ENCODE measurements at regions not wholly inside any gene's neighbourhood (a gene's known extent, or its start where the extent isn't known, plus 50 kb on each side); places are given as distances from the start of the nearest gene placed in this dataset.

DNA sequence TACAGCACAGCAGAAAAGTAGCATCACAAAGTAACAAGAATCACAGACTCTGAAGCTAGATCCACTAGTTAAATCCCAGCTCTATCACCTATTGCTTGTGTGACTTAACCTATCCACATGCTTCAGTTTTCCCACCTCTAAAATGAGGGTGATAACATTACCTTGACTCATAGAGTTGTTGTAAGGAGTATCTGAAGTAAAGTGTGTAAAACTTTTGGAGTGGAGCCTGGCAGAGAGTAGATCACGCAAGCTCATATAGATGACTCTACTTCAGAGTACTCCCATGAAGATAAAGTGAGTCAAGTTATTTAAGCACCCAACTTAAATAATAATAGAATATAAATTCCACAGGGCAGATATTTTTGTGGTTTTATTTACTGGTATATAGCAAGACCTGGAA is 94.5 kb upstream of the FER start:
- in situ Hi-C loops (cut with MboI), result no loop called here
- WGBS (ENCODE audit: insufficient coverage, insufficient replicate concordance, low lambda C conversion rate, missing lambda C conversion rate), result 100% methylated on average over 1 of the region's 1 CpG
- no peak overlapping the region for H3K9ac ChIP-seq (ENCODE audit: control insufficient read depth, insufficient read depth, low read length)
- H3K4me2 ChIP-seq (ENCODE audit: control insufficient read depth, insufficient read depth), result no peak overlapping the region
- intact Hi-C loops (cut with micrococcal nuclease; ENCODE audit: unreplicated experiment), result no loop called here
- ATAC-seq, result no peak
- H3K27me3 ChIP-seq (replicated peaks in 1 of 2; ENCODE audit: control insufficient read depth in 2 of 2, insufficient read depth in 2 of 2, low read length in 1 of 2), result no peaks in the 10 kb centered on the region
- H3K36me3 ChIP-seq (ENCODE audit: control insufficient read depth in 2 of 2, insufficient read depth in 2 of 2, low read length in 1 of 2), result no peaks in the 10 kb centered on the region
- H3K4me3 ChIP-seq, result no peak overlapping the region
- no peaks in the 10 kb centered on the region for H3K79me2 ChIP-seq (ENCODE audit: control insufficient read depth, insufficient read depth, low read length)
- no peaks in the 10 kb centered on the region for H3K4me1 ChIP-seq (ENCODE audit: control insufficient read depth, insufficient read depth, low read length)
- no peaks in the 10 kb centered on the region for H4K20me1 ChIP-seq (ENCODE audit: control insufficient read depth, insufficient read depth)
- H3K9me3 ChIP-seq (replicated peaks; ENCODE audit: control insufficient read depth, insufficient read depth, low read length), result no peaks in the 10 kb centered on the region; the same call in 2 of the 3 replicates
- no peak overlapping the region for H2AFZ ChIP-seq (ENCODE audit: control insufficient read depth, low read depth, low read length)
- no peak for DNase-seq (ENCODE audit: low read depth, low spot score)
- ChIA-PET RAD21 (ENCODE audit: unreplicated experiment) (no interaction called here), POLR2A (no interaction called here), SMC1A (ENCODE audit: uncharacterized antibody, unreplicated experiment) (no interaction called here), CTCF (no interaction called here)
- no peak for TF ChIP-seq NRF1 (conservative IDR thresholded peaks at IDR 0.05; ENCODE audit: low read depth, low read length)
- no peak for FAIRE-seq
- H3K27ac ChIP-seq (ENCODE audit: control insufficient read depth, insufficient read depth), result no peak overlapping the region
- no TSS peak for BruUV-seq (replicated peaks)

DNA sequence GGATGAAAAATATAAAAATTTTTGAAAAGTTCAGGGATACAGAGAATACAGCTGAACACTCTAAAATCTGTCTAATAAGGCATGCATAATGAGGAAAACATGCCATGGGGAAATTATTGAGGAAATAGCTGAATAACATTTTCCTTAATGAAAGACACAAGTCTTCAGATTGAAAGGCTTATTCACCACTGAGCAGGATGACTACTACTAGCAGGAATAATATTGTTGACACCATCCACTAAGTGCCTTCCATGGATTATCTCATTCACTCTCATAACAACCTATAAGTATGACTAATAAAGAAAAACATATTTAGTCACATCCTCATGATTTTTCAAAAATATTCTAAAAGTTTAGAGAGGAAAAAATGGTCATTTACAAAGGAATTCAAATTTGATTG is 96.7 kb upstream of the FER start:
- no TSS peak for BruUV-seq (replicated peaks)
- no peaks in the 10 kb centered on the region for H3K4me1 ChIP-seq (ENCODE audit: control insufficient read depth, insufficient read depth, low read length)
- RAD21 ChIA-PET (ENCODE audit: unreplicated experiment), result no interaction called here
- H3K27ac ChIP-seq (ENCODE audit: control insufficient read depth, insufficient read depth), result no peak overlapping the region
- no peaks in the 10 kb centered on the region for H3K36me3 ChIP-seq (ENCODE audit: control insufficient read depth in 2 of 2, insufficient read depth in 2 of 2, low read length in 1 of 2)
- no peaks in the 10 kb centered on the region for H4K20me1 ChIP-seq (ENCODE audit: control insufficient read depth, insufficient read depth)
- SMC1A ChIA-PET (ENCODE audit: uncharacterized antibody, unreplicated experiment), result interaction anchor here (1.1 to 1.4 kb wide), 2 partner anchors 11 to 356 kb away, joined by 3 read pairs; no protein-coding TSS in a partner anchor
- FAIRE-seq (no peak), DNase-seq (ENCODE audit: low read depth, low spot score) (no peak), ATAC-seq (no peak)
- H2AFZ ChIP-seq (ENCODE audit: control insufficient read depth, low read depth, low read length), result no peak overlapping the region
- no peak for TF ChIP-seq GATAD2B (conservative IDR thresholded peaks at IDR 0.05; ENCODE audit: low read depth)
- TF ChIP-seq ZNF217 (IDR thresholded peaks at IDR 0.05), result no peak
- H3K9me3 ChIP-seq (replicated peaks; ENCODE audit: control insufficient read depth, insufficient read depth, low read length), result peaks cover 3% of the 10 kb centered on the region; the same call in 2 of the 3 replicates
- no peak overlapping the region for H3K9ac ChIP-seq (ENCODE audit: control insufficient read depth, insufficient read depth, low read length)
- no peaks in the 10 kb centered on the region for H3K27me3 ChIP-seq (replicated peaks in 1 of 2; ENCODE audit: control insufficient read depth in 2 of 2, insufficient read depth in 2 of 2, low read length in 1 of 2)
- intact Hi-C loops (cut with micrococcal nuclease; ENCODE audit: unreplicated experiment) (no loop called here), in situ Hi-C loops (cut with MboI) (no loop called here)
- H3K4me3 ChIP-seq, result no peak overlapping the region
- CTCF ChIA-PET, result interaction anchor here (1.4 kb wide), 1 partner anchor 9 kb away, joined by 8 read pairs; no protein-coding TSS in a partner anchor
- no peak overlapping the region for H3K4me2 ChIP-seq (ENCODE audit: control insufficient read depth, insufficient read depth)
- H3K79me2 ChIP-seq (ENCODE audit: control insufficient read depth, insufficient read depth, low read length), result no peaks in the 10 kb centered on the region
- POLR2A ChIA-PET, result interaction anchor here (0.5 kb wide), 1 partner anchor 30 kb away, joined by 4 read pairs; no protein-coding TSS in a partner anchor

Data from GM12878 (cell line).